A673 (cell line): ENCODE measurements at regions not wholly inside any gene's neighbourhood (a gene's known extent, or its start where the extent isn't known, plus 50 kb on each side); places are given as distances from the start of the nearest gene placed in this dataset.

ENCODE experiments used
- BruUV-seq: library from RNA; stranded (reverse); fragments of 400-500 nt; replicated peaks from 2 replicates; lab custom pipeline; 2021; lab: Mats Ljungman, UMichigan
- CTCF ChIA-PET: fragments of 300-600 bp; sonication (Branson Sonifier 250); formaldehyde crosslinking; loops from one replicate; lab custom pipeline; 2022; ENCODE audit warnings: antibody characterized with exemption; lab: Charles Lee
- POLR2A ChIA-PET: fragments of 300-600 bp; sonication (Branson Sonifier 250); formaldehyde crosslinking; loops from one replicate; lab custom pipeline; 2022; ENCODE audit warnings: antibody characterized with exemption; ENCODE audit not compliant: low non-redundant PET; lab: Charles Lee
- DNase-seq: peaks from one replicate; pipeline ENCODE4 v3.0.0-alpha.2; 2015; ENCODE audit warnings: low spot score
- H3K27ac ChIP-seq: fragments of 200-600 bp; sonication (generic); 2 replicates; pipeline ENCODE4 v1.5.1; 2016; ENCODE audit warnings: mixed run types, low read depth, mild to moderate bottlenecking, mixed read lengths, antibody characterized with exemption, low read length; ENCODE audit not compliant: poor library complexity, severe bottlenecking
- H3K27me3 ChIP-seq: fragments of 200-600 bp; sonication (generic); replicated peaks from 2 replicates; pipeline ENCODE4 v1.6.1; 2017; ENCODE audit warnings: mixed run types, low read depth, mild to moderate bottlenecking, mixed read lengths, antibody characterized with exemption, low read length; ENCODE audit not compliant: insufficient read depth, poor library complexity
- H3K36me3 ChIP-seq: fragments of 200-600 bp; sonication (generic); 2 replicates; pipeline ENCODE4 v1.6.1; 2016; ENCODE audit warnings: mixed run types, mild to moderate bottlenecking, mixed read lengths, antibody characterized with exemption, low read length; ENCODE audit not compliant: insufficient read depth, poor library complexity, severe bottlenecking
- H3K4me1 ChIP-seq: fragments of 200-600 bp; sonication (generic); 2 replicates; pipeline ENCODE4 v1.6.1; 2017; ENCODE audit warnings: mixed run types, mild to moderate bottlenecking, mixed read lengths, antibody characterized with exemption, low read length; ENCODE audit not compliant: insufficient read depth, poor library complexity, severe bottlenecking
- H3K4me3 ChIP-seq: fragments of 200-600 bp; sonication (generic); 2 replicates; pipeline ENCODE4 v1.5.1; 2016; ENCODE audit warnings: low read depth, mixed run types, mild to moderate bottlenecking, mixed read lengths, low read length; ENCODE audit not compliant: poor library complexity, severe bottlenecking
- H3K9me3 ChIP-seq: fragments of 200-600 bp; sonication (generic); 2 replicates; pipeline ENCODE4 v1.6.1; 2016; ENCODE audit warnings: mixed run types, low read depth, mild to moderate bottlenecking, mixed read lengths, antibody characterized with exemption, low read length; ENCODE audit not compliant: poor library complexity, severe bottlenecking
- EZH2 ChIP-seq: fragments of 200-600 bp; sonication (generic); IDR thresholded peaks from 2 replicates; pipeline ENCODE4 v1.6.1; 2017; ENCODE audit warnings: borderline replicate concordance, low read depth, mild to moderate bottlenecking, mixed read lengths, antibody characterized with exemption, low read length; ENCODE audit not compliant: poor library complexity, severe bottlenecking
- intact Hi-C: fragments of 100-400 bp; cut with micrococcal nuclease; formaldehyde crosslinking; loops from one replicate; pipeline ENCODE4 v1.10.0; 2022; ENCODE audit not compliant: unreplicated experiment
- TF ChIP-seq, protein P1 (sequence below): fragments of 300-800, 200-600 bp; sonication (generic); conservative IDR thresholded peaks from 2 replicates; pipeline ENCODE4 v1.5.1; 2017; ENCODE audit warnings: low read depth, mild to moderate bottlenecking, antibody characterized with exemption, low read length, moderate library complexity, mixed read lengths

GRCh38 chr7:19526639-19527038 is 182.2 kb downstream of the POLR1F start:
- Histone ChIP-seq H3K27me3 (no peaks in the 10 kb centered on the region), H3K4me3 (no peak overlapping the region), H3K36me3 (no peaks in the 10 kb centered on the region), H3K9me3 (no peaks in the 10 kb centered on the region), H3K4me1 (no peaks in the 10 kb centered on the region), H3K27ac (no peak overlapping the region)
- POLR2A ChIA-PET: no interaction called here
- no TSS peak for BruUV-seq
- CTCF ChIA-PET: no interaction called here
- intact Hi-C loops: no loop called here
- TF ChIP-seq, protein P1, sequence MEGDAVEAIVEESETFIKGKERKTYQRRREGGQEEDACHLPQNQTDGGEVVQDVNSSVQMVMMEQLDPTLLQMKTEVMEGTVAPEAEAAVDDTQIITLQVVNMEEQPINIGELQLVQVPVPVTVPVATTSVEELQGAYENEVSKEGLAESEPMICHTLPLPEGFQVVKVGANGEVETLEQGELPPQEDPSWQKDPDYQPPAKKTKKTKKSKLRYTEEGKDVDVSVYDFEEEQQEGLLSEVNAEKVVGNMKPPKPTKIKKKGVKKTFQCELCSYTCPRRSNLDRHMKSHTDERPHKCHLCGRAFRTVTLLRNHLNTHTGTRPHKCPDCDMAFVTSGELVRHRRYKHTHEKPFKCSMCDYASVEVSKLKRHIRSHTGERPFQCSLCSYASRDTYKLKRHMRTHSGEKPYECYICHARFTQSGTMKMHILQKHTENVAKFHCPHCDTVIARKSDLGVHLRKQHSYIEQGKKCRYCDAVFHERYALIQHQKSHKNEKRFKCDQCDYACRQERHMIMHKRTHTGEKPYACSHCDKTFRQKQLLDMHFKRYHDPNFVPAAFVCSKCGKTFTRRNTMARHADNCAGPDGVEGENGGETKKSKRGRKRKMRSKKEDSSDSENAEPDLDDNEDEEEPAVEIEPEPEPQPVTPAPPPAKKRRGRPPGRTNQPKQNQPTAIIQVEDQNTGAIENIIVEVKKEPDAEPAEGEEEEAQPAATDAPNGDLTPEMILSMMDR: no peak
- TF ChIP-seq EZH2: no peak
- DNase-seq: no peak

DNA sequence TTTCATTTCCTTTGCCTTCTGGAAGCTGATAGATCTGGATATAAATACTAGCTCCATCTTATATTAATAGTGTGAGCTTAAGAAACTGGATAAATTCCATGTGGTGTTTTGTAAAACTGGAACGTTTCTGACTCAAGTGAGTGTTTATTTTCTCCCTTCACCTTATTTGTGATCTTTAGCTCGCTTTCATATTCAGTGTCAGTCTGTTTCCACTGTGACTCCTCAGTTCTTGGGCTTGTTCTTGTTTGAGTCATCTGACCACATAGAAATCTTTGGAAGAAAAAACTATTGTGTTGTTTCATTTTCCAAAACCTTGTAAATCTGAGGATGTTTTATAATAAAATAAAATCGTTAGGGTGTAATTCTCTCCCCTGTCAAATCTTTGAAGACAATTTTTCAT is 186.4 kb downstream of the POLR1F start:
- H3K9me3 ChIP-seq: no peaks in the 10 kb centered on the region
- no peaks in the 10 kb centered on the region for H3K4me1 ChIP-seq
- H3K4me3 ChIP-seq: no peak overlapping the region
- ChIA-PET POLR2A (no interaction called here), CTCF (no interaction called here)
- intact Hi-C loops: no loop called here
- DNase-seq: no peak
- TF ChIP-seq, protein P1: no peak
- no peak for TF ChIP-seq EZH2
- no peaks in the 10 kb centered on the region for H3K36me3 ChIP-seq
- no peaks in the 10 kb centered on the region for H3K27me3 ChIP-seq
- BruUV-seq: no TSS peak
- H3K27ac ChIP-seq: no peak overlapping the region

DNA sequence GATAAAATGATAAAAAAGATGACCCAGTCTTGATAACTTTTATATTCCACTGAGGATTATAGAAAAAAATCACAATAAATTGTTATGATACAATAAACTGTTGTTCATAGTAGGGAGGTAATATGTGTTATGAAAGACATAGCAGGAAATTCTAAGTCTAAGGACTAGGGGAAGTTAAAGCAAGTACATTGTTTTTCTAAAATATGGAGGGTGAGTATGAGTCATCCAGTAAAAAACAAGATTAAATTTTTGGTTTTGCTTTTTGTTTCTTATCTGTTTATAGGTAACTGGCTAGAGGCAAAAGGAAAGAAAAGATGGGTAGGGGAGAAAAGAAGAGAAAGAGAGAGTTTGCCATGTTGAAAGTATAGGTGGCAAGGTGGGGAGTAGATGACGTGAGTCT is 188.4 kb downstream of the POLR1F start:
- BruUV-seq: no TSS peak
- no peak for DNase-seq
- Histone ChIP-seq H3K4me3 (no peak overlapping the region), H3K27me3 (no peaks in the 10 kb centered on the region), H3K9me3 (no peaks in the 10 kb centered on the region), H3K4me1 (no peaks in the 10 kb centered on the region), H3K36me3 (no peaks in the 10 kb centered on the region), H3K27ac (no peak overlapping the region)
- ChIA-PET POLR2A (no interaction called here), CTCF (no interaction called here)
- TF ChIP-seq EZH2: no peak
- TF ChIP-seq, protein P1: no peak
- intact Hi-C loops: no loop called here
